ENCODE measurements at regions not wholly inside any gene's neighbourhood (a gene's known extent, or its start where the extent isn't known, plus 50 kb on each side); places are given as distances from the start of the nearest gene placed in this dataset.

GRCh38 chr5:99621772-99622681 is 693.2 kb upstream of the CHD1 start:
- TF ChIP-seq CTCF (conservative IDR thresholded peaks at IDR 0.05; ENCODE audit: low read depth, low read length) = no peak
- no peak overlapping the region for H3K4me3 ChIP-seq (ENCODE audit: low read depth, low read length)
- DNase-seq (ENCODE audit: low read depth) = no peak

GRCh38 chr5:99617335-99617734 is 688.5 kb upstream of the CHD1 start:
- TF ChIP-seq CTCF (conservative IDR thresholded peaks at IDR 0.05; ENCODE audit: low read depth, low read length) = no peak
- DNase-seq (ENCODE audit: low read depth) = no peak

GRCh38 chr5:99614888-99615287 is 686.1 kb upstream of the CHD1 start:
- no peak for TF ChIP-seq CTCF (conservative IDR thresholded peaks at IDR 0.05; ENCODE audit: low read depth, low read length)
- no peak overlapping the region for H3K4me3 ChIP-seq (ENCODE audit: low read depth, low read length)
- DNase-seq (ENCODE audit: low read depth) = no peak

More at GRCh38 chr5:99617335-99617734, 688.5 kb upstream of the CHD1 start:
- no peak overlapping the region for H3K4me3 ChIP-seq (ENCODE audit: low read depth, low read length)

GRCh38 chr5:99607124-99607523 is 678.3 kb upstream of the CHD1 start:
- TF ChIP-seq CTCF (conservative IDR thresholded peaks at IDR 0.05; ENCODE audit: low read depth, low read length) = no peak
- DNase-seq (ENCODE audit: low read depth) = no peak
- H3K4me3 ChIP-seq (ENCODE audit: low read depth, low read length) = no peak overlapping the region

GRCh38 chr5:99605904-99606303 is 677.1 kb upstream of the CHD1 start:
- no peak for DNase-seq (ENCODE audit: low read depth)
- no peak for TF ChIP-seq CTCF (conservative IDR thresholded peaks at IDR 0.05; ENCODE audit: low read depth, low read length)
- H3K4me3 ChIP-seq (ENCODE audit: low read depth, low read length) = no peak overlapping the region

GRCh38 chr5:99600952-99601351 is 672.1 kb upstream of the CHD1 start:
- TF ChIP-seq CTCF (conservative IDR thresholded peaks at IDR 0.05; ENCODE audit: low read depth, low read length) = no peak
- H3K4me3 ChIP-seq (ENCODE audit: low read depth, low read length) = no peak overlapping the region
- no peak for DNase-seq (ENCODE audit: low read depth)

GRCh38 chr5:99590806-99591205 is 662.0 kb upstream of the CHD1 start:
- no peak overlapping the region for H3K4me3 ChIP-seq (ENCODE audit: low read depth, low read length)
- no peak for TF ChIP-seq CTCF (conservative IDR thresholded peaks at IDR 0.05; ENCODE audit: low read depth, low read length)
- DNase-seq (ENCODE audit: low read depth) = no peak
